Cardiac fibroblast (primary cell): ENCODE measurements at regions not wholly inside any gene's neighbourhood (a gene's known extent, or its start where the extent isn't known, plus 50 kb on each side); places are given as distances from the start of the nearest gene placed in this dataset.
A peak's percentile ranks its signal among the peaks of the same experiment; 100 is the strongest.

Experiments used
- DNase-seq, 2 donors: peaks; one replicate each; pipeline versions ENCODE4 v3.0.0 to v3.0.0-alpha.2; 2010; ENCODE audit warnings: low read depth in 2 of 2
- H3K4me3 ChIP-seq, 2 donors: replicated peaks in 1 of 2; 1 replicate in 1 of 2; 2 replicates in 1 of 2; pipeline ENCODE4 v1.5.1; 2011; ENCODE audit warnings: low read depth in 2 of 2, low read length in 2 of 2, mild to moderate bottlenecking in 2 of 2, moderate library complexity in 1 of 2
- CTCF ChIP-seq: IDR thresholded peaks from one replicate; pipeline ENCODE4 v1.5.1; 2011; ENCODE audit warnings: low read depth, mild to moderate bottlenecking, low read length, inconsistent platforms

GRCh38 chr7:130814778-130815335 is 80.8 kb upstream of the KLF14 start:
- peak; percentile 52 for TF ChIP-seq CTCF
- peak; percentile 56 to 67 for DNase-seq
- no peak overlapping the region for H3K4me3 ChIP-seq

DNA sequence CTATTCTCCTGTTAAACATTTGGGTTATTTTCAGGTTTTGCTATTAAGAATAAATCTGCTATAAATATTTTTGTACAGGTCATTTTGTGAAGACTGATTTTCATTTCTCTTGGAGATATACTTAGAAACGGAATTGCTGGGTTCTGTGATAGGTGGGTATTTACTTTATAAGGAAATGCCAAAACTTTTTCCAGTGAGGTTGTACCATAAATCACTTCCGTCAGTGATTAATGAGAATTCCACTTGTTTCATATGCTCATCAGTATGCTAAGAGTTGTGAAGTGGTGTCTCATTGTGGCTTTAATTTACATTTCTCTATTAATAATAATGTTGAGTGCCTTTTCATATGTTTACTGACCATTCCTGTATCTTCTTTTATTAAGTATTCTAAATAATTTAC is 84.0 kb upstream of the KLF14 start:
- no peak overlapping the region for H3K4me3 ChIP-seq
- DNase-seq: no peak
- TF ChIP-seq CTCF: no peak

DNA sequence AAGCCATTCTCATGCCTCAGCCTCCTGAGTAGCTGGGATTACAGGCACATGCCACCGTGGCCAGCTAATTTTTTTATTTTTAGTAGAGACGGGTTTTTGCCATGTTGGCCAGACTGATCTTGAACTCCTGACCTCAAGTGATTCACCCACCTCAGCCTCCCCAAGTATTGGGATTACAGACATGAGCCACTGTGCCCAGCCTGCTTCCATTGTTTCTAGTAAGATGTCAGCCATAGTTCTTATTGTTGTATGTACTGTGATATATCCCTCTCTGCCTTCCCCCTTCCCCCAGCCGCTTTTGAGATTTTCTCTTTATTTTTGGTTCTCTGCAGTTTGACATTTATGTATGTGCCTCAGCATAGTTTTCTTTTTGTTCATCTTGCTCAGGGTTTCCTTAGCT is 87.9 kb upstream of the KLF14 start:
- DNase-seq: peak in 1 of 2 donors; percentile 59
- no peak overlapping the region for H3K4me3 ChIP-seq
- TF ChIP-seq CTCF: no peak

DNA sequence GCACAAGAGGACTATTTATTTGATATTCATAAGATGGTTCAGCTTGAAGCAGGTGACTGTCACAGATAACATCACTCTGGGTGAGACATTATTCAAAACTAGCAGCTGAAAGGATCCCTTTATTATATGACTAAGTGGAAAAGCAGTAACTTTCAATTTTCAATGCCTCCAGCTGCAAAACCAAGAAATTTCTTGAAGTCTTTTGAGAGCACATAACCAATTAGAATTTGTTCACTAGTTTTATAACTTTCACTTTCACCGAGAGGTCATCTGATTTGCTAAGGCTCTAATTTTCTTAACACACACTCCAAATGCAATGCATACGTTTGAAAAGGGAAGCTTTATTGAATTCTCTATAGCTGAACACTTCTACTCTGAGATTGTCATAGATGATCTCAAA is 88.6 kb upstream of the KLF14 start:
- no peak for DNase-seq
- H3K4me3 ChIP-seq: no peak overlapping the region
- TF ChIP-seq CTCF: no peak

DNA sequence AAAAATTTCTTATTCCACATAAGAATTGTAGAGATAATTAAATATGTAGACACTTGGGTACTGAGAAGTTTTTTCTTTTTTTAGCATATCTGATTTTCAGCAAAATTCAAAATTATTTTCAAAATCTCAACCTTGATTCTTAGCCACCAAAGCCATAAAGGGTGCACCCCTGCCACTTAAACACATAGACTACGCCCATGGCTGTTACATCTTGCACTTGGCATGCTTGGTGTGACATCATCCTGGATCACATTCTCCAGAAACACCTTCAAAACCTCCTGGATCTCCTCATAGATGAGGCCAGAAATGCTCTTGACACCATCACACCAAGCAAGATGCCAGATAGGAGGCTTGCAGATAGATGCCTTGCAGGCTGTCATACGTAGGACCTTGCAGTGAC is 89.1 kb upstream of the KLF14 start:
- no peak for DNase-seq
- TF ChIP-seq CTCF: no peak
- no peak overlapping the region for H3K4me3 ChIP-seq

DNA sequence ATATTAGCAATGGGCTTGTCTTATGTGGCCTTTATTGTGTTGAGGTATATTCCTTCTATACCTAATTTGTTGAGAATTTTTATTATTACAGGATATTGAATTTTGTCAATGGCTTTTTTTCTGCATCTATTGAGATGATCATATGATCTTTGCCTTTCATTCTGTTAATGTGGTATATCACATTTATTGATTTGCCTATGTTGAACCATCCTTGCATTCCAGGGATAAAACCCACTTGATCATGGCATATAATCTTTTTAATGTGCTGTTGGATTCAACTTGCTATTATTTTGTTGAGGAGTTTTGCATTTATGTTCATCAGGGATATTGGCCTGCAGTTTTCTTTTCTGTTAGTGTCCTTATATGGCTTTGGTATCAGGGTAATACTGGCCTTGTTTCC is 91.8 kb upstream of the KLF14 start:
- no peak overlapping the region for H3K4me3 ChIP-seq
- DNase-seq: no peak
- TF ChIP-seq CTCF: no peak

- no peak overlapping the region for H3K4me3 ChIP-seq
- no peak for DNase-seq
- no peak for TF ChIP-seq CTCF
These were observed 95.4 kb upstream of the KLF14 start for GRCh38 chr7:130829415-130829814.
